GM12878 (cell line): ENCODE measurements at regions not wholly inside any gene's neighbourhood (a gene's known extent, or its start where the extent isn't known, plus 50 kb on each side); places are given as distances from the start of the nearest gene placed in this dataset.

Experiments used
- BHLHE40 ChIP-seq, 2 experiments: fragments of 450-650 bp in 1 of 2; IDR thresholded peaks; 2 replicates each; pipeline ENCODE4 v1.6.1; 2011 to 2017; ENCODE audit warnings: low read depth in 2 of 2, borderline replicate concordance in 1 of 2, improper control_type of control experiment in 1 of 2, low read length in 1 of 2, mild to moderate bottlenecking in 1 of 2
- CBFB ChIP-seq: IDR thresholded peaks from 2 replicates; pipeline ENCODE4 v1.6.1; 2016; ENCODE audit warnings: antibody characterized with exemption, low read depth
- CBX3 ChIP-seq: fragments of 200-600 bp; sonication (generic); IDR thresholded peaks from 2 replicates; pipeline ENCODE4 v1.6.1; 2016; ENCODE audit warnings: low read depth, borderline replicate concordance
- EP300 ChIP-seq, 2 experiments: fragments of 150-350 bp in 1 of 2; IDR thresholded peaks; 2 replicates each; pipeline ENCODE4 v1.6.1; 2011 to 2012; ENCODE audit warnings: low read depth in 2 of 2, low read length in 2 of 2, borderline replicate concordance in 1 of 2, improper control_type of control experiment in 1 of 2, inconsistent platforms in 1 of 2; ENCODE audit not compliant: control insufficient read depth in 1 of 2
- EZH2 ChIP-seq: IDR thresholded peaks from 2 replicates; pipeline ENCODE4 v1.6.1; 2012; ENCODE audit warnings: low read depth, mild to moderate bottlenecking, control low read depth, inconsistent platforms, low read length, borderline replicate concordance; ENCODE audit not compliant: control insufficient read depth
- JUND ChIP-seq: IDR thresholded peaks from 2 replicates; pipeline ENCODE4 v1.6.1; 2012; ENCODE audit warnings: low read depth, mild to moderate bottlenecking, low read length, improper control_type of control experiment, moderate library complexity
- NR2C2 ChIP-seq: IDR thresholded peaks from 2 replicates; pipeline ENCODE4 v1.6.1; 2011; ENCODE audit warnings: borderline replicate concordance, low read depth; ENCODE audit not compliant: control insufficient read depth, insufficient read length
- POLR2A ChIP-seq: IDR thresholded peaks from 2 replicates; pipeline ENCODE4 v1.6.1; 2011; ENCODE audit warnings: low read depth, mild to moderate bottlenecking, low read length
- ZNF217 ChIP-seq: fragments of 450-650 bp; IDR thresholded peaks from 2 replicates; pipeline ENCODE4 v1.6.1; 2017; ENCODE audit warnings: antibody characterized with exemption, mild to moderate bottlenecking
- TF ChIP-seq, protein P1 (sequence below), 3 experiments: IDR thresholded peaks in 2 of 3; conservative IDR thresholded peaks in 1 of 3; 2 replicates each; pipeline ENCODE4 v1.5.1; 2011; ENCODE audit warnings: low read depth in 3 of 3, low read length in 3 of 3, mild to moderate bottlenecking in 3 of 3, control low read depth in 2 of 3, moderate library complexity in 2 of 3, inconsistent platforms in 1 of 3, mixed read lengths in 1 of 3; ENCODE audit not compliant: control insufficient read depth in 2 of 3, insufficient read depth in 1 of 3; ENCODE audit errors: extremely low read depth in 1 of 3
- TF ChIP-seq, protein P2 (sequence below): fragments of 450-650 bp; formaldehyde crosslinking; IDR thresholded peaks from 2 replicates; pipeline ENCODE4 v1.5.0; 2022; ENCODE audit warnings: mild to moderate bottlenecking, missing genetic modification characterization
- TF ChIP-seq, protein P3 (sequence below): IDR thresholded peaks from 2 replicates; pipeline ENCODE4 v1.6.1; 2012; ENCODE audit warnings: mild to moderate bottlenecking, low read depth, low read length

DNA sequence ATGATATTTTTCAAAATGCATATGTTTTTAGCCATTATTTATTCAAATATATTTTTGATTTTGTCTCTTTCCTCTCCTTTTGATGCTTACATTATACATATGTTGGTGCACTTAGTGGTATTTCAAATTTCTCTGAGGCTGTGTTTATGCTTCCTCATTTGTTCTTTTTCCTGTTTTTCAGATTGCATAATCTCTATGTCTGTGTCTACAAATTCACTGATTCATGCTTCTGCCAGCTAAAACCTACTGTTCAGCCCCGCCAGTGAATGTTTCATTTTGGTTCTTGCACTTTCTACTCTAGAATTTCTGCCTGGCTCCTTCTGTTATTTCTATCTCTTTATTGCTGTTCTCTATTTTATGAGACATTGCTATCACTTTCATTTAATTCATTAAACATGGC, 951.7 kb upstream of the CNTNAP5 start:
- TF ChIP-seq EP300 (IDR thresholded peaks at IDR 0.05; ENCODE audit: borderline replicate concordance in 1 of 2, control insufficient read depth in 1 of 2, low read depth in 2 of 2, low read length in 2 of 2) = no peak
- TF ChIP-seq, protein P1, sequence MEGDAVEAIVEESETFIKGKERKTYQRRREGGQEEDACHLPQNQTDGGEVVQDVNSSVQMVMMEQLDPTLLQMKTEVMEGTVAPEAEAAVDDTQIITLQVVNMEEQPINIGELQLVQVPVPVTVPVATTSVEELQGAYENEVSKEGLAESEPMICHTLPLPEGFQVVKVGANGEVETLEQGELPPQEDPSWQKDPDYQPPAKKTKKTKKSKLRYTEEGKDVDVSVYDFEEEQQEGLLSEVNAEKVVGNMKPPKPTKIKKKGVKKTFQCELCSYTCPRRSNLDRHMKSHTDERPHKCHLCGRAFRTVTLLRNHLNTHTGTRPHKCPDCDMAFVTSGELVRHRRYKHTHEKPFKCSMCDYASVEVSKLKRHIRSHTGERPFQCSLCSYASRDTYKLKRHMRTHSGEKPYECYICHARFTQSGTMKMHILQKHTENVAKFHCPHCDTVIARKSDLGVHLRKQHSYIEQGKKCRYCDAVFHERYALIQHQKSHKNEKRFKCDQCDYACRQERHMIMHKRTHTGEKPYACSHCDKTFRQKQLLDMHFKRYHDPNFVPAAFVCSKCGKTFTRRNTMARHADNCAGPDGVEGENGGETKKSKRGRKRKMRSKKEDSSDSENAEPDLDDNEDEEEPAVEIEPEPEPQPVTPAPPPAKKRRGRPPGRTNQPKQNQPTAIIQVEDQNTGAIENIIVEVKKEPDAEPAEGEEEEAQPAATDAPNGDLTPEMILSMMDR (IDR thresholded peaks at IDR 0.05 in 2 of 3, conservative IDR thresholded peaks at IDR 0.05 in 1 of 3; ENCODE audit: control insufficient read depth in 2 of 3, extremely low read depth in 1 of 3, insufficient read depth in 1 of 3, low read depth in 3 of 3, low read length in 3 of 3) = no peak
- no peak for TF ChIP-seq NR2C2
- TF ChIP-seq BHLHE40 (IDR thresholded peaks at IDR 0.05; ENCODE audit: borderline replicate concordance in 1 of 2, low read depth in 2 of 2, low read length in 1 of 2) = no peak
- TF ChIP-seq, protein P2, sequence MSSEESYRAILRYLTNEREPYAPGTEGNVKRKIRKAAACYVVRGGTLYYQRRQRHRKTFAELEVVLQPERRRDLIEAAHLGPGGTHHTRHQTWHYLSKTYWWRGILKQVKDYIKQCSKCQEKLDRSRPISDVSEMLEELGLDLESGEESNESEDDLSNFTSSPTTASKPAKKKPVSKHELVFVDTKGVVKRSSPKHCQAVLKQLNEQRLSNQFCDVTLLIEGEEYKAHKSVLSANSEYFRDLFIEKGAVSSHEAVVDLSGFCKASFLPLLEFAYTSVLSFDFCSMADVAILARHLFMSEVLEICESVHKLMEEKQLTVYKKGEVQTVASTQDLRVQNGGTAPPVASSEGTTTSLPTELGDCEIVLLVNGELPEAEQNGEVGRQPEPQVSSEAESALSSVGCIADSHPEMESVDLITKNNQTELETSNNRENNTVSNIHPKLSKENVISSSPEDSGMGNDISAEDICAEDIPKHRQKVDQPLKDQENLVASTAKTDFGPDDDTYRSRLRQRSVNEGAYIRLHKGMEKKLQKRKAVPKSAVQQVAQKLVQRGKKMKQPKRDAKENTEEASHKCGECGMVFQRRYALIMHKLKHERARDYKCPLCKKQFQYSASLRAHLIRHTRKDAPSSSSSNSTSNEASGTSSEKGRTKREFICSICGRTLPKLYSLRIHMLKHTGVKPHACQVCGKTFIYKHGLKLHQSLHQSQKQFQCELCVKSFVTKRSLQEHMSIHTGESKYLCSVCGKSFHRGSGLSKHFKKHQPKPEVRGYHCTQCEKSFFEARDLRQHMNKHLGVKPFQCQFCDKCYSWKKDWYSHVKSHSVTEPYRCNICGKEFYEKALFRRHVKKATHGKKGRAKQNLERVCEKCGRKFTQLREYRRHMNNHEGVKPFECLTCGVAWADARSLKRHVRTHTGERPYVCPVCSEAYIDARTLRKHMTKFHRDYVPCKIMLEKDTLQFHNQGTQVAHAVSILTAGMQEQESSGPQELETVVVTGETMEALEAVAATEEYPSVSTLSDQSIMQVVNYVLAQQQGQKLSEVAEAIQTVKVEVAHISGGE = no peak
- no peak for TF ChIP-seq JUND
- TF ChIP-seq, protein P3, sequence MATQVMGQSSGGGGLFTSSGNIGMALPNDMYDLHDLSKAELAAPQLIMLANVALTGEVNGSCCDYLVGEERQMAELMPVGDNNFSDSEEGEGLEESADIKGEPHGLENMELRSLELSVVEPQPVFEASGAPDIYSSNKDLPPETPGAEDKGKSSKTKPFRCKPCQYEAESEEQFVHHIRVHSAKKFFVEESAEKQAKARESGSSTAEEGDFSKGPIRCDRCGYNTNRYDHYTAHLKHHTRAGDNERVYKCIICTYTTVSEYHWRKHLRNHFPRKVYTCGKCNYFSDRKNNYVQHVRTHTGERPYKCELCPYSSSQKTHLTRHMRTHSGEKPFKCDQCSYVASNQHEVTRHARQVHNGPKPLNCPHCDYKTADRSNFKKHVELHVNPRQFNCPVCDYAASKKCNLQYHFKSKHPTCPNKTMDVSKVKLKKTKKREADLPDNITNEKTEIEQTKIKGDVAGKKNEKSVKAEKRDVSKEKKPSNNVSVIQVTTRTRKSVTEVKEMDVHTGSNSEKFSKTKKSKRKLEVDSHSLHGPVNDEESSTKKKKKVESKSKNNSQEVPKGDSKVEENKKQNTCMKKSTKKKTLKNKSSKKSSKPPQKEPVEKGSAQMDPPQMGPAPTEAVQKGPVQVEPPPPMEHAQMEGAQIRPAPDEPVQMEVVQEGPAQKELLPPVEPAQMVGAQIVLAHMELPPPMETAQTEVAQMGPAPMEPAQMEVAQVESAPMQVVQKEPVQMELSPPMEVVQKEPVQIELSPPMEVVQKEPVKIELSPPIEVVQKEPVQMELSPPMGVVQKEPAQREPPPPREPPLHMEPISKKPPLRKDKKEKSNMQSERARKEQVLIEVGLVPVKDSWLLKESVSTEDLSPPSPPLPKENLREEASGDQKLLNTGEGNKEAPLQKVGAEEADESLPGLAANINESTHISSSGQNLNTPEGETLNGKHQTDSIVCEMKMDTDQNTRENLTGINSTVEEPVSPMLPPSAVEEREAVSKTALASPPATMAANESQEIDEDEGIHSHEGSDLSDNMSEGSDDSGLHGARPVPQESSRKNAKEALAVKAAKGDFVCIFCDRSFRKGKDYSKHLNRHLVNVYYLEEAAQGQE = no peak
- TF ChIP-seq EZH2 = no peak
- TF ChIP-seq ZNF217 = no peak
- no peak for TF ChIP-seq CBX3
- no peak for TF ChIP-seq POLR2A
- no peak for TF ChIP-seq CBFB
